Stimulated activated CD4-positive, alpha-beta T cell treated with anti-CD3 and anti-CD28 coated beads, Interleukin-1b, Interleukin-23, amount 100 ng/mL, for 48 hours (primary cell): ENCODE measurements at regions not wholly inside any gene's neighbourhood (a gene's known extent, or its start where the extent isn't known, plus 50 kb on each side); places are given as distances from the start of the nearest gene placed in this dataset.
A peak's percentile ranks its signal among the peaks of the same experiment; 100 is the strongest.
"Not testable (repeated sequence)": the region's sequence is repeated elsewhere in the genome, so short reads cannot be mapped to it uniquely, and the experiment has no call there.

Experiments used
- DNase-seq: peaks from one replicate; pipeline ENCODE4 v3.0.0-alpha.2; 2020

- DNase-seq: peak; percentile 51
These were observed 128.0 kb upstream of the IL12B start for GRCh38 chr5:159458217-159458711.

- DNase-seq: no peak
These were observed 128.9 kb upstream of the IL12B start for GRCh38 chr5:159459132-159459627.

- no peak for DNase-seq
These were observed 129.8 kb upstream of the IL12B start for GRCh38 chr5:159459951-159460538.

- DNase-seq: no peak
These were observed 133.5 kb upstream of the IL12B start for GRCh38 chr5:159463590-159464321.

GRCh38 chr5:159465604-159466003 is 135.3 kb upstream of the IL12B start:
- no peak for DNase-seq

- DNase-seq: no peak
These were observed 137.4 kb upstream of the IL12B start for GRCh38 chr5:159467666-159468065.

GRCh38 chr5:159469496-159470372 is 139.4 kb upstream of the IL12B start:
- no peak for DNase-seq

GRCh38 chr5:159471904-159472303 is 141.6 kb upstream of the IL12B start:
- no peak for DNase-seq

GRCh38 chr5:159475026-159475425 is 144.7 kb upstream of the IL12B start:
- DNase-seq: no peak

GRCh38 chr5:159478950-159479349 is 148.7 kb upstream of the IL12B start:
- no peak for DNase-seq

GRCh38 chr5:159480849-159481248 is 150.6 kb upstream of the IL12B start:
- no peak for DNase-seq

GRCh38 chr5:159481751-159482150 is 151.5 kb upstream of the IL12B start:
- no peak for DNase-seq

- DNase-seq: no peak
These were observed 156.5 kb upstream of the IL12B start for GRCh38 chr5:159486836-159487235.

GRCh38 chr5:159488516-159488915 is 158.2 kb upstream of the IL12B start:
- DNase-seq: no peak

- DNase-seq: no peak
These were observed 159.5 kb upstream of the IL12B start for GRCh38 chr5:159489779-159490178.

- DNase-seq: no peak
These were observed 160.2 kb upstream of the IL12B start for GRCh38 chr5:159490507-159490906.

GRCh38 chr5:159493696-159494095 is 163.4 kb upstream of the IL12B start:
- DNase-seq: no peak

- DNase-seq: no peak
These were observed 166.5 kb upstream of the IL12B start for GRCh38 chr5:159496773-159497172.

- DNase-seq: no peak
These were observed 166.9 kb upstream of the IL12B start for GRCh38 chr5:159497221-159497620.

GRCh38 chr5:159498630-159499029 is 168.3 kb upstream of the IL12B start:
- DNase-seq: no peak

GRCh38 chr5:159502116-159502515 is 171.8 kb upstream of the IL12B start:
- DNase-seq: not testable (repeated sequence)

- no peak for DNase-seq
These were observed 172.9 kb upstream of the IL12B start for GRCh38 chr5:159503236-159503635.

GRCh38 chr5:159504106-159504856 is 174.0 kb upstream of the IL12B start:
- no peak for DNase-seq
